ENCODE measurements at regions not wholly inside any gene's neighbourhood (a gene's known extent, or its start where the extent isn't known, plus 50 kb on each side); places are given as distances from the start of the nearest gene placed in this dataset.

DNA sequence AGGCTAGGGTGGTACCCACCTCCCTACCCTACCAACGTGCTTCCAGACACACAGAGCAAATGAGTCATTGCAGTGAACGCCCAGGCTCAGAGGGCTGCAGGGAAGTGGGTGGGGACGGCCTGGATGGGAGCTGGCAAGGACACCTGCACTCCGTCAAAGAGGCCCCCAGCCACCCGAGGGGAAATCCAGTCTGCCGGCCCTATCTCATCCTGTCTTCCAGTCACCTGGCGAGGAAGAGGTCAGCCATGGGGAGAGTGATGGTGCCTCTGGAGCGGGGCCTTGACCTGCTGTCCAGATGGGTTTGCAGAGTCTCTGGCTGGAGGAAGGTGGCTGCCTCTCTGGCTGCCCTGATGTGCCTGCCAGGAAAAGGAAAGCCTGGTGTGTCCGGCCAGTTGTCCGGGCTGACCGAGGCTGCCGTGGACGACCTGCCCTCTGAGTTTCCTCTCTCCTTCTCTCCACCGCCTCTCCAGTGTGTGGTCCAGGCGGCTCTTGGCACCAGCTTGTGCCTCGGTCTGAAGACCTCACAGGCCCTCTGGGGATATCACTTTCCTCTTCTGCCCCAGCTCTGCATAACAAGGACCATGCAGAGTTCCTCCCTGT, 209.7 kb upstream of the COPS8 start:
- Histone ChIP-seq H3K9me3 (ENCODE audit: low read length) (no peaks in the 10 kb centered on the region), H3K79me2 (replicated peaks; ENCODE audit: insufficient read depth, low read length) (no peaks in the 10 kb centered on the region), H3K9me2 (ENCODE audit: insufficient read depth, low read length) (no peaks in the 10 kb centered on the region), H3K9ac (ENCODE audit: low read length) (no peak overlapping the region), H3K4me3 (ENCODE audit: low read length) (no peak overlapping the region), H3F3A (ENCODE audit: insufficient read depth, low read length, poor library complexity, severe bottlenecking) (no peaks in the 10 kb centered on the region), H3K27me3 (ENCODE audit: insufficient read depth, low read depth, low read length) (no peaks in the 10 kb centered on the region), H4K20me1 (ENCODE audit: insufficient read depth) (no peaks in the 10 kb centered on the region), H3K27ac (ENCODE audit: low read length) (no peak overlapping the region), H3K36me3 (ENCODE audit: insufficient read depth, low read length) (no peaks in the 10 kb centered on the region), H3K4me2 (ENCODE audit: low read length) (no peak overlapping the region), H2AFZ (ENCODE audit: low read depth, low read length) (no peak overlapping the region)
- TF ChIP-seq, protein P1, sequence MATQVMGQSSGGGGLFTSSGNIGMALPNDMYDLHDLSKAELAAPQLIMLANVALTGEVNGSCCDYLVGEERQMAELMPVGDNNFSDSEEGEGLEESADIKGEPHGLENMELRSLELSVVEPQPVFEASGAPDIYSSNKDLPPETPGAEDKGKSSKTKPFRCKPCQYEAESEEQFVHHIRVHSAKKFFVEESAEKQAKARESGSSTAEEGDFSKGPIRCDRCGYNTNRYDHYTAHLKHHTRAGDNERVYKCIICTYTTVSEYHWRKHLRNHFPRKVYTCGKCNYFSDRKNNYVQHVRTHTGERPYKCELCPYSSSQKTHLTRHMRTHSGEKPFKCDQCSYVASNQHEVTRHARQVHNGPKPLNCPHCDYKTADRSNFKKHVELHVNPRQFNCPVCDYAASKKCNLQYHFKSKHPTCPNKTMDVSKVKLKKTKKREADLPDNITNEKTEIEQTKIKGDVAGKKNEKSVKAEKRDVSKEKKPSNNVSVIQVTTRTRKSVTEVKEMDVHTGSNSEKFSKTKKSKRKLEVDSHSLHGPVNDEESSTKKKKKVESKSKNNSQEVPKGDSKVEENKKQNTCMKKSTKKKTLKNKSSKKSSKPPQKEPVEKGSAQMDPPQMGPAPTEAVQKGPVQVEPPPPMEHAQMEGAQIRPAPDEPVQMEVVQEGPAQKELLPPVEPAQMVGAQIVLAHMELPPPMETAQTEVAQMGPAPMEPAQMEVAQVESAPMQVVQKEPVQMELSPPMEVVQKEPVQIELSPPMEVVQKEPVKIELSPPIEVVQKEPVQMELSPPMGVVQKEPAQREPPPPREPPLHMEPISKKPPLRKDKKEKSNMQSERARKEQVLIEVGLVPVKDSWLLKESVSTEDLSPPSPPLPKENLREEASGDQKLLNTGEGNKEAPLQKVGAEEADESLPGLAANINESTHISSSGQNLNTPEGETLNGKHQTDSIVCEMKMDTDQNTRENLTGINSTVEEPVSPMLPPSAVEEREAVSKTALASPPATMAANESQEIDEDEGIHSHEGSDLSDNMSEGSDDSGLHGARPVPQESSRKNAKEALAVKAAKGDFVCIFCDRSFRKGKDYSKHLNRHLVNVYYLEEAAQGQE (IDR thresholded peaks at IDR 0.05; ENCODE audit: borderline replicate concordance): no peak
- TF ChIP-seq EZH2 (IDR thresholded peaks at IDR 0.05; ENCODE audit: borderline replicate concordance, insufficient read depth, low read length, poor library complexity, severe bottlenecking) (no peak), RAD21 (conservative IDR thresholded peaks at IDR 0.05) (no peak), TAF1 (IDR thresholded peaks at IDR 0.05; ENCODE audit: low read depth) (no peak), MXI1 (conservative IDR thresholded peaks at IDR 0.05; ENCODE audit: poor library complexity, severe bottlenecking) (no peak), EP300 (conservative IDR thresholded peaks at IDR 0.05; ENCODE audit: poor library complexity, severe bottlenecking) (no peak), POLR2AphosphoS5 (IDR thresholded peaks at IDR 0.05) (no peak), SMC3 (conservative IDR thresholded peaks at IDR 0.05; ENCODE audit: poor library complexity) (no peak)
- TF ChIP-seq, protein P2, sequence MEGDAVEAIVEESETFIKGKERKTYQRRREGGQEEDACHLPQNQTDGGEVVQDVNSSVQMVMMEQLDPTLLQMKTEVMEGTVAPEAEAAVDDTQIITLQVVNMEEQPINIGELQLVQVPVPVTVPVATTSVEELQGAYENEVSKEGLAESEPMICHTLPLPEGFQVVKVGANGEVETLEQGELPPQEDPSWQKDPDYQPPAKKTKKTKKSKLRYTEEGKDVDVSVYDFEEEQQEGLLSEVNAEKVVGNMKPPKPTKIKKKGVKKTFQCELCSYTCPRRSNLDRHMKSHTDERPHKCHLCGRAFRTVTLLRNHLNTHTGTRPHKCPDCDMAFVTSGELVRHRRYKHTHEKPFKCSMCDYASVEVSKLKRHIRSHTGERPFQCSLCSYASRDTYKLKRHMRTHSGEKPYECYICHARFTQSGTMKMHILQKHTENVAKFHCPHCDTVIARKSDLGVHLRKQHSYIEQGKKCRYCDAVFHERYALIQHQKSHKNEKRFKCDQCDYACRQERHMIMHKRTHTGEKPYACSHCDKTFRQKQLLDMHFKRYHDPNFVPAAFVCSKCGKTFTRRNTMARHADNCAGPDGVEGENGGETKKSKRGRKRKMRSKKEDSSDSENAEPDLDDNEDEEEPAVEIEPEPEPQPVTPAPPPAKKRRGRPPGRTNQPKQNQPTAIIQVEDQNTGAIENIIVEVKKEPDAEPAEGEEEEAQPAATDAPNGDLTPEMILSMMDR (IDR thresholded peaks at IDR 0.05; ENCODE audit: poor library complexity, severe bottlenecking): no peak

DNA sequence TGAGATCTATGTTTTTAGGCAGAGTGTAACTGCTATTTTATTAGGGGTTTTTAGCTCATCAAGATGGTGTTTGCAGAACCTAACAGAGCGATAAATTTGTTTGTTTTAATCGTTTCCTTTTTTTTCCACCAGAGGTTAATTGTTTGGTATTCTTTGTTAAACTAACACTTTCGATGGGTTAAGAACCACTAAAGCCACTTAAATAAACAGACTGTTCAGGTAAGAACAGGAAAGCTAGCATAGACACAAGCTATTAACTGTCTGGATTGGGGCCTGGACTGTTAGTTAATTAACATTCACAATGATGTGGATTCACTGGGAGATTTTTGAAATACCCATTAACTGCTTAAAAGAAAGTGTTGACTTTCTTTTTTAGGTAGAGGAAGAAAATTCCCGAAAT, 209.0 kb upstream of the COPS8 start:
- no peaks in the 10 kb centered on the region for H3K9me2 ChIP-seq (ENCODE audit: insufficient read depth, low read length)
- TF ChIP-seq SMC3 (conservative IDR thresholded peaks at IDR 0.05; ENCODE audit: poor library complexity) (no peak), RAD21 (conservative IDR thresholded peaks at IDR 0.05) (no peak), EZH2 (IDR thresholded peaks at IDR 0.05; ENCODE audit: borderline replicate concordance, insufficient read depth, low read length, poor library complexity, severe bottlenecking) (no peak), TAF1 (IDR thresholded peaks at IDR 0.05; ENCODE audit: low read depth) (no peak), MXI1 (conservative IDR thresholded peaks at IDR 0.05; ENCODE audit: poor library complexity, severe bottlenecking) (no peak), POLR2AphosphoS5 (IDR thresholded peaks at IDR 0.05) (no peak), EP300 (conservative IDR thresholded peaks at IDR 0.05; ENCODE audit: poor library complexity, severe bottlenecking) (no peak)
- TF ChIP-seq, protein P2 (IDR thresholded peaks at IDR 0.05; ENCODE audit: poor library complexity, severe bottlenecking): no peak
- TF ChIP-seq, protein P1 (IDR thresholded peaks at IDR 0.05; ENCODE audit: borderline replicate concordance): no peak
- no peaks in the 10 kb centered on the region for H3F3A ChIP-seq (ENCODE audit: insufficient read depth, low read length, poor library complexity, severe bottlenecking)
- H3K36me3 ChIP-seq (ENCODE audit: insufficient read depth, low read length): no peaks in the 10 kb centered on the region
- H3K9ac ChIP-seq (ENCODE audit: low read length): no peak overlapping the region
- H2AFZ ChIP-seq (ENCODE audit: low read depth, low read length): no peak overlapping the region
- H4K20me1 ChIP-seq (ENCODE audit: insufficient read depth): no peaks in the 10 kb centered on the region
- no peaks in the 10 kb centered on the region for H3K27me3 ChIP-seq (ENCODE audit: insufficient read depth, low read depth, low read length)
- H3K4me2 ChIP-seq (ENCODE audit: low read length): no peak overlapping the region
- no peak overlapping the region for H3K4me3 ChIP-seq (ENCODE audit: low read length)
- H3K27ac ChIP-seq (ENCODE audit: low read length): no peak overlapping the region
- no peaks in the 10 kb centered on the region for H3K79me2 ChIP-seq (replicated peaks; ENCODE audit: insufficient read depth, low read length)
- H3K9me3 ChIP-seq (ENCODE audit: low read length): no peaks in the 10 kb centered on the region

Data from neural cell (in vitro differentiated cells).